HG03354 (cell line): ENCODE measurements at regions not wholly inside any gene's neighbourhood (a gene's known extent, or its start where the extent isn't known, plus 50 kb on each side); places are given as distances from the start of the nearest gene placed in this dataset.

Source experiments
- ATAC-seq: cut with Tn5 transposase; IDR thresholded peaks from one replicate; pipeline ENCODE4 v1.9.1; 2021; ENCODE audit warnings: mild to moderate bottlenecking; ENCODE audit not compliant: unreplicated experiment, poor library complexity, severe bottlenecking

- no peak for ATAC-seq
Measured at GRCh38 chr2:204255071-204255470, 290.2 kb upstream of the PARD3B start.

GRCh38 chr2:204255526-204255925 is 289.7 kb upstream of the PARD3B start:
- no peak for ATAC-seq

GRCh38 chr2:204257781-204258180 is 287.5 kb upstream of the PARD3B start:
- ATAC-seq: no peak

- ATAC-seq: no peak
Measured at GRCh38 chr2:204258890-204259289, 286.4 kb upstream of the PARD3B start.

- ATAC-seq: peak; percentile 91
Measured at GRCh38 chr2:204260162-204260877, 285.0 kb upstream of the PARD3B start.

GRCh38 chr2:204260901-204261300 is 284.4 kb upstream of the PARD3B start:
- ATAC-seq: no peak

- ATAC-seq: no peak
Measured at GRCh38 chr2:204261846-204262245, 283.4 kb upstream of the PARD3B start.

- no peak for ATAC-seq
Measured at GRCh38 chr2:204264085-204264553, 281.2 kb upstream of the PARD3B start.

- ATAC-seq: no peak
Measured at GRCh38 chr2:204264621-204265140, 280.6 kb upstream of the PARD3B start.

- ATAC-seq: no peak
Measured at GRCh38 chr2:204265681-204266181, 279.5 kb upstream of the PARD3B start.

GRCh38 chr2:204268458-204268857 is 276.8 kb upstream of the PARD3B start:
- no peak for ATAC-seq

- ATAC-seq: no peak
Measured at GRCh38 chr2:204268971-204269370, 276.3 kb upstream of the PARD3B start.

- no peak for ATAC-seq
Measured at GRCh38 chr2:204272089-204272488, 273.2 kb upstream of the PARD3B start.

GRCh38 chr2:204272610-204273287 is 272.5 kb upstream of the PARD3B start:
- ATAC-seq: no peak

GRCh38 chr2:204274429-204274828 is 270.8 kb upstream of the PARD3B start:
- ATAC-seq: no peak

GRCh38 chr2:204274991-204275390 is 270.3 kb upstream of the PARD3B start:
- ATAC-seq: no peak

GRCh38 chr2:204277226-204277625 is 268.0 kb upstream of the PARD3B start:
- ATAC-seq: no peak

- no peak for ATAC-seq
Measured at GRCh38 chr2:204278454-204278853, 266.8 kb upstream of the PARD3B start.

GRCh38 chr2:204279819-204280218 is 265.5 kb upstream of the PARD3B start:
- no peak for ATAC-seq

- ATAC-seq: no peak
Measured at GRCh38 chr2:204280262-204280668, 265.0 kb upstream of the PARD3B start.

GRCh38 chr2:204282081-204282480 is 263.2 kb upstream of the PARD3B start:
- no peak for ATAC-seq
